C4-2B (cell line): ENCODE measurements at regions not wholly inside any gene's neighbourhood (a gene's known extent, or its start where the extent isn't known, plus 50 kb on each side); places are given as distances from the start of the nearest gene placed in this dataset.
"Not testable (repeated sequence)": the region's sequence is repeated elsewhere in the genome, so short reads cannot be mapped to it uniquely, and the experiment has no call there.

ENCODE experiments used
- H3K27ac ChIP-seq: fragments of 450-650 bp; 2 replicates; pipeline ENCODE4 v1.5.1; 2017
- CTCF ChIP-seq: fragments of 450-650 bp; conservative IDR thresholded peaks from 2 replicates; pipeline ENCODE4 v1.5.1; 2017; ENCODE audit warnings: mild to moderate bottlenecking
- ZFX ChIP-seq: fragments of 450-650 bp; IDR thresholded peaks from 2 replicates; pipeline ENCODE4 v1.6.1; 2017

- no peak overlapping the region for H3K27ac ChIP-seq
These were observed 167.6 kb upstream of the CXorf66 start for GRCh38 chrX:140132937-140133336.

DNA sequence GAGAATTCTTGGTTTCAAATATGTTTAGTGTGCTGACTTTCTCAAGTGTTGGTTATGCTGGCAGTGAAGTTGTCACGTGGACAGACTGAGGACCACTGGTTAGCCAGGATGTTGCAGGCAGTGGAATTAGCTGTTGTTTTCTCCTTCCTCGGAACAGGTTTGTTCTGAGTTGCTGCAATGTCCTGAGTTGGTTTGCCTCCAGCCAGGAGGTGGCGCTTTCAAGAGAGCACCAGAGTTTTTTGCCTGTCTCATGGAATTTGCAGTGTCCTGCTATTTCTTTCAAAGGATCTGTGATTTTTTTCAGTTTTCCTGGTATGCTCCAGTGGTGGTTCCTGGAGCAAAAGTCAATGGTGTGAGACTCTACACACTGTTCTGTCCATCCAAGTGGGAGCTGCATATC, 158.1 kb upstream of the CXorf66 start:
- no peak overlapping the region for H3K27ac ChIP-seq
- TF ChIP-seq ZFX (no peak), CTCF (peak; percentile 49)

More at GRCh38 chrX:140132937-140133336, 167.6 kb upstream of the CXorf66 start:
- TF ChIP-seq ZFX (no peak), CTCF (no peak)

GRCh38 chrX:140114059-140114458, 148.7 kb upstream of the CXorf66 start:
- not testable (repeated sequence) for H3K27ac ChIP-seq

- H3K27ac ChIP-seq = no peak overlapping the region
- TF ChIP-seq CTCF (no peak), ZFX (no peak)
These were observed 144.8 kb upstream of the CXorf66 start for GRCh38 chrX:140110081-140110650.

- no peak for TF ChIP-seq CTCF
- no peak for TF ChIP-seq ZFX
- no peak overlapping the region for H3K27ac ChIP-seq
These were observed 139.4 kb upstream of the CXorf66 start for GRCh38 chrX:140104760-140105159.

- no peak for TF ChIP-seq CTCF
- no peak for TF ChIP-seq ZFX
- no peak overlapping the region for H3K27ac ChIP-seq
These were observed 133.9 kb upstream of the CXorf66 start for GRCh38 chrX:140099221-140099620.

GRCh38 chrX:140092121-140092520, 126.8 kb upstream of the CXorf66 start:
- no peak overlapping the region for H3K27ac ChIP-seq
- no peak for TF ChIP-seq ZFX
- no peak for TF ChIP-seq CTCF
